ENCODE measurements at regions not wholly inside any gene's neighbourhood (a gene's known extent, or its start where the extent isn't known, plus 50 kb on each side); places are given as distances from the start of the nearest gene placed in this dataset.

- TF ChIP-seq POLR2A (IDR thresholded peaks at IDR 0.05; ENCODE audit: low read length) = no peak
- TF ChIP-seq GATA1 (IDR thresholded peaks at IDR 0.05; ENCODE audit: low read depth, low read length) = no peak
These were observed 715.2 kb upstream of the ZNF608 start for GRCh38 chr5:125461641-125462072.

Data from erythroblast (primary cell).